Activated CD4-positive, alpha-beta T cell treated with anti-CD3 and anti-CD28 coated beads, Interleukin-2, amount 10 ng/mL, durations not matched to agents 24 days and 14 days (primary cell): ENCODE measurements at regions not wholly inside any gene's neighbourhood (a gene's known extent, or its start where the extent isn't known, plus 50 kb on each side); places are given as distances from the start of the nearest gene placed in this dataset.

Source experiments
- DNase-seq: peaks from one replicate; pipeline ENCODE4 v3.0.0; 2022
- H3K27ac Mint-ChIP-seq: one replicate; pipeline ENCODE4 v1.8.0; 2022; ENCODE audit warnings: mild to moderate bottlenecking, mixed read lengths
- H3K27me3 Mint-ChIP-seq: one replicate; pipeline ENCODE4 v1.8.0; 2022; ENCODE audit warnings: mixed read lengths
- H3K36me3 Mint-ChIP-seq: one replicate; pipeline ENCODE4 v1.8.0; 2022; ENCODE audit warnings: low read depth, mild to moderate bottlenecking, mixed read lengths
- H3K4me1 Mint-ChIP-seq: one replicate; pipeline ENCODE4 v1.8.0; 2021; ENCODE audit warnings: mixed read lengths
- H3K4me3 Mint-ChIP-seq: one replicate; pipeline ENCODE4 v1.8.0; 2022; ENCODE audit warnings: mild to moderate bottlenecking, moderate library complexity, mixed read lengths
- H3K9me3 Mint-ChIP-seq: one replicate; pipeline ENCODE4 v1.8.0; 2021; ENCODE audit warnings: mixed read lengths
- intact Hi-C: fragments of 100-400 bp; cut with micrococcal nuclease; formaldehyde crosslinking; loops from one replicate; pipeline ENCODE4 v1.15.1; 2023

GRCh38 chr4:128488055-128488705 lies 200.6 kb upstream of the PGRMC2 start:
- intact Hi-C loops: no loop called here
- H3K9me3 Mint-ChIP-seq: peaks cover 6% of the 10 kb centered on the region

GRCh38 chr4:128484896-128485295 lies 197.3 kb upstream of the PGRMC2 start:
- H3K4me3 Mint-ChIP-seq: no peak overlapping the region
- no peaks in the 10 kb centered on the region for H3K36me3 Mint-ChIP-seq
- DNase-seq: no peak
- no peaks in the 10 kb centered on the region for H3K4me1 Mint-ChIP-seq
- no peak overlapping the region for H3K27ac Mint-ChIP-seq
- no peaks in the 10 kb centered on the region for H3K27me3 Mint-ChIP-seq
- intact Hi-C loops: no loop called here
- no peaks in the 10 kb centered on the region for H3K9me3 Mint-ChIP-seq

More at GRCh38 chr4:128488055-128488705, 200.6 kb upstream of the PGRMC2 start:
- H3K27me3 Mint-ChIP-seq: peaks cover 3% of the 10 kb centered on the region
- no peaks in the 10 kb centered on the region for H3K4me1 Mint-ChIP-seq
- no peaks in the 10 kb centered on the region for H3K36me3 Mint-ChIP-seq
- H3K27ac Mint-ChIP-seq: no peak overlapping the region
- DNase-seq: no peak
- no peak overlapping the region for H3K4me3 Mint-ChIP-seq

- no peak for DNase-seq
- Mint-ChIP-seq H3K27ac (no peak overlapping the region), H3K4me1 (no peaks in the 10 kb centered on the region), H3K36me3 (no peaks in the 10 kb centered on the region), H3K4me3 (no peak overlapping the region), H3K27me3 (no peaks in the 10 kb centered on the region), H3K9me3 (no peaks in the 10 kb centered on the region)
- intact Hi-C loops: no loop called here
Observed at GRCh38 chr4:128483816-128484215, 196.2 kb upstream of the PGRMC2 start.

GRCh38 chr4:128483041-128483440 lies 195.4 kb upstream of the PGRMC2 start:
- no peak for DNase-seq
- no peaks in the 10 kb centered on the region for H3K36me3 Mint-ChIP-seq
- H3K4me1 Mint-ChIP-seq: no peaks in the 10 kb centered on the region
- H3K9me3 Mint-ChIP-seq: no peaks in the 10 kb centered on the region
- H3K27me3 Mint-ChIP-seq: no peaks in the 10 kb centered on the region
- intact Hi-C loops: no loop called here
- H3K27ac Mint-ChIP-seq: no peak overlapping the region
- H3K4me3 Mint-ChIP-seq: no peak overlapping the region

- H3K9me3 Mint-ChIP-seq: no peaks in the 10 kb centered on the region
Observed at GRCh38 chr4:128481752-128482480, 194.3 kb upstream of the PGRMC2 start.

GRCh38 chr4:128480945-128481344 lies 193.3 kb upstream of the PGRMC2 start:
- H3K27ac Mint-ChIP-seq: no peak overlapping the region
- H3K4me3 Mint-ChIP-seq: no peak overlapping the region
- H3K27me3 Mint-ChIP-seq: no peaks in the 10 kb centered on the region
- H3K9me3 Mint-ChIP-seq: no peaks in the 10 kb centered on the region
- no peaks in the 10 kb centered on the region for H3K36me3 Mint-ChIP-seq
- intact Hi-C loops: no loop called here
- DNase-seq: no peak
- no peaks in the 10 kb centered on the region for H3K4me1 Mint-ChIP-seq

More at GRCh38 chr4:128481752-128482480, 194.3 kb upstream of the PGRMC2 start:
- H3K36me3 Mint-ChIP-seq: no peaks in the 10 kb centered on the region
- H3K27ac Mint-ChIP-seq: no peak overlapping the region
- no peak overlapping the region for H3K4me3 Mint-ChIP-seq
- no peaks in the 10 kb centered on the region for H3K27me3 Mint-ChIP-seq
- no peaks in the 10 kb centered on the region for H3K4me1 Mint-ChIP-seq
- no peak for DNase-seq
- intact Hi-C loops: no loop called here

GRCh38 chr4:128477540-128477939 lies 189.9 kb upstream of the PGRMC2 start:
- H3K27ac Mint-ChIP-seq: no peak overlapping the region
- H3K36me3 Mint-ChIP-seq: no peaks in the 10 kb centered on the region

GRCh38 chr4:128475597-128475996 lies 188.0 kb upstream of the PGRMC2 start:
- Mint-ChIP-seq H3K27me3 (no peaks in the 10 kb centered on the region), H3K9me3 (no peaks in the 10 kb centered on the region), H3K36me3 (no peaks in the 10 kb centered on the region), H3K4me3 (no peak overlapping the region), H3K4me1 (no peaks in the 10 kb centered on the region), H3K27ac (no peak overlapping the region)
- intact Hi-C loops: no loop called here
- no peak for DNase-seq

More at GRCh38 chr4:128477540-128477939, 189.9 kb upstream of the PGRMC2 start:
- H3K4me3 Mint-ChIP-seq: no peak overlapping the region
- no peaks in the 10 kb centered on the region for H3K9me3 Mint-ChIP-seq
- DNase-seq: no peak
- intact Hi-C loops: no loop called here
- H3K4me1 Mint-ChIP-seq: no peaks in the 10 kb centered on the region
- no peaks in the 10 kb centered on the region for H3K27me3 Mint-ChIP-seq

GRCh38 chr4:128471576-128471975 lies 184.0 kb upstream of the PGRMC2 start:
- Mint-ChIP-seq H3K9me3 (no peaks in the 10 kb centered on the region), H3K27ac (no peak overlapping the region), H3K27me3 (no peaks in the 10 kb centered on the region), H3K4me3 (no peak overlapping the region), H3K36me3 (no peaks in the 10 kb centered on the region), H3K4me1 (no peaks in the 10 kb centered on the region)
- intact Hi-C loops: no loop called here
- no peak for DNase-seq

- intact Hi-C loops: no loop called here
- H3K4me3 Mint-ChIP-seq: no peak overlapping the region
- H3K4me1 Mint-ChIP-seq: no peaks in the 10 kb centered on the region
- H3K36me3 Mint-ChIP-seq: no peaks in the 10 kb centered on the region
- H3K27ac Mint-ChIP-seq: no peak overlapping the region
- H3K9me3 Mint-ChIP-seq: no peaks in the 10 kb centered on the region
- H3K27me3 Mint-ChIP-seq: no peaks in the 10 kb centered on the region
- no peak for DNase-seq
Observed at GRCh38 chr4:128470492-128471053, 183.0 kb upstream of the PGRMC2 start.

GRCh38 chr4:128468123-128468989 lies 180.7 kb upstream of the PGRMC2 start:
- no peaks in the 10 kb centered on the region for H3K36me3 Mint-ChIP-seq
- no peaks in the 10 kb centered on the region for H3K4me1 Mint-ChIP-seq
- no peak overlapping the region for H3K27ac Mint-ChIP-seq
- no peaks in the 10 kb centered on the region for H3K27me3 Mint-ChIP-seq
- no peak for DNase-seq
- intact Hi-C loops: no loop called here
- H3K9me3 Mint-ChIP-seq: no peaks in the 10 kb centered on the region
- H3K4me3 Mint-ChIP-seq: no peak overlapping the region

GRCh38 chr4:128465523-128465922 lies 177.9 kb upstream of the PGRMC2 start:
- Mint-ChIP-seq H3K9me3 (no peaks in the 10 kb centered on the region), H3K4me3 (no peak overlapping the region), H3K27me3 (no peaks in the 10 kb centered on the region), H3K36me3 (no peaks in the 10 kb centered on the region), H3K4me1 (no peaks in the 10 kb centered on the region), H3K27ac (no peak overlapping the region)
- intact Hi-C loops: no loop called here
- DNase-seq: no peak

- Mint-ChIP-seq H3K4me3 (no peak overlapping the region), H3K9me3 (no peaks in the 10 kb centered on the region), H3K36me3 (no peaks in the 10 kb centered on the region), H3K27ac (no peak overlapping the region), H3K4me1 (no peaks in the 10 kb centered on the region), H3K27me3 (no peaks in the 10 kb centered on the region)
- intact Hi-C loops: no loop called here
- no peak for DNase-seq
Observed at GRCh38 chr4:128463006-128463405, 175.4 kb upstream of the PGRMC2 start.
